ENCODE measurements at regions not wholly inside any gene's neighbourhood (a gene's known extent, or its start where the extent isn't known, plus 50 kb on each side); places are given as distances from the start of the nearest gene placed in this dataset.
"Not testable (repeated sequence)": the region's sequence is repeated elsewhere in the genome, so short reads cannot be mapped to it uniquely, and the experiment has no call there.

GRCh38 chr1:191065771-191066170, 588.1 kb upstream of the BRINP3 start:
- Histone ChIP-seq H3K27ac (ENCODE audit: low read length) (no peak overlapping the region), H3K36me3 (replicated peaks; ENCODE audit: low read depth, low read length) (no peaks in the 10 kb centered on the region), H3K4me3 (ENCODE audit: low read length) (no peak overlapping the region), H4K20me1 (ENCODE audit: insufficient read depth, low read length) (no peaks in the 10 kb centered on the region), H3K4me1 (ENCODE audit: low read length) (no peaks in the 10 kb centered on the region), H3K4me2 (ENCODE audit: low read length) (no peak overlapping the region), H3K79me2 (ENCODE audit: low read length) (no peaks in the 10 kb centered on the region), H3K9me3 (ENCODE audit: insufficient read depth, low read length) (no peaks in the 10 kb centered on the region), H3K9ac (ENCODE audit: low read length) (no peak overlapping the region), H2AFZ (ENCODE audit: low read depth, low read length) (no peak overlapping the region), H3K27me3 (ENCODE audit: low read depth, low read length) (no peaks in the 10 kb centered on the region)
- TF ChIP-seq EZH2phosphoT487 (IDR thresholded peaks at IDR 0.05; ENCODE audit: low read depth) (no peak), CTCF (IDR thresholded peaks at IDR 0.05; ENCODE audit: low read depth, low read length) (no peak)

- H3K36me3 ChIP-seq (replicated peaks; ENCODE audit: low read depth, low read length): no peaks in the 10 kb centered on the region
- H3K27ac ChIP-seq (ENCODE audit: low read length): no peak overlapping the region
- TF ChIP-seq EZH2phosphoT487 (IDR thresholded peaks at IDR 0.05; ENCODE audit: low read depth): no peak
- no peak for TF ChIP-seq CTCF (IDR thresholded peaks at IDR 0.05; ENCODE audit: low read depth, low read length)
- H2AFZ ChIP-seq (ENCODE audit: low read depth, low read length): no peak overlapping the region
- H3K4me3 ChIP-seq (ENCODE audit: low read length): no peak overlapping the region
- H3K4me1 ChIP-seq (ENCODE audit: low read length): no peaks in the 10 kb centered on the region
- H3K79me2 ChIP-seq (ENCODE audit: low read length): no peaks in the 10 kb centered on the region
- H4K20me1 ChIP-seq (ENCODE audit: insufficient read depth, low read length): no peaks in the 10 kb centered on the region
- no peak overlapping the region for H3K4me2 ChIP-seq (ENCODE audit: low read length)
- H3K9ac ChIP-seq (ENCODE audit: low read length): no peak overlapping the region
- no peaks in the 10 kb centered on the region for H3K9me3 ChIP-seq (ENCODE audit: insufficient read depth, low read length)
- H3K27me3 ChIP-seq (ENCODE audit: low read depth, low read length): no peaks in the 10 kb centered on the region
Measured at GRCh38 chr1:191074881-191075280, 597.2 kb upstream of the BRINP3 start.

GRCh38 chr1:191083090-191083489, 605.4 kb upstream of the BRINP3 start:
- H2AFZ ChIP-seq (ENCODE audit: low read depth, low read length); H3K9ac ChIP-seq (ENCODE audit: low read length); H4K20me1 ChIP-seq (ENCODE audit: insufficient read depth, low read length); H3K27me3 ChIP-seq (ENCODE audit: low read depth, low read length); H3K4me3 ChIP-seq (ENCODE audit: low read length); H3K79me2 ChIP-seq (ENCODE audit: low read length); H3K4me2 ChIP-seq (ENCODE audit: low read length); H3K27ac ChIP-seq (ENCODE audit: low read length); H3K36me3 ChIP-seq (replicated peaks; ENCODE audit: low read depth, low read length); H3K4me1 ChIP-seq (ENCODE audit: low read length); H3K9me3 ChIP-seq (ENCODE audit: insufficient read depth, low read length): not testable (repeated sequence)

- Histone ChIP-seq H3K36me3 (replicated peaks; ENCODE audit: low read depth, low read length) (no peaks in the 10 kb centered on the region), H3K4me2 (ENCODE audit: low read length) (no peak overlapping the region), H3K27me3 (ENCODE audit: low read depth, low read length) (no peaks in the 10 kb centered on the region), H3K9me3 (ENCODE audit: insufficient read depth, low read length) (no peaks in the 10 kb centered on the region), H3K9ac (ENCODE audit: low read length) (no peak overlapping the region), H3K4me1 (ENCODE audit: low read length) (no peaks in the 10 kb centered on the region), H4K20me1 (ENCODE audit: insufficient read depth, low read length) (no peaks in the 10 kb centered on the region), H3K79me2 (ENCODE audit: low read length) (no peaks in the 10 kb centered on the region), H3K27ac (ENCODE audit: low read length) (no peak overlapping the region), H3K4me3 (ENCODE audit: low read length) (no peak overlapping the region), H2AFZ (ENCODE audit: low read depth, low read length) (no peak overlapping the region)
- TF ChIP-seq CTCF (IDR thresholded peaks at IDR 0.05; ENCODE audit: low read depth, low read length) (no peak), EZH2phosphoT487 (IDR thresholded peaks at IDR 0.05; ENCODE audit: low read depth) (no peak)
Measured at GRCh38 chr1:191085121-191085520, 607.5 kb upstream of the BRINP3 start.

- H3K27me3 ChIP-seq (ENCODE audit: low read depth, low read length): no peaks in the 10 kb centered on the region
- H3K4me3 ChIP-seq (ENCODE audit: low read length): no peak overlapping the region
- H3K9ac ChIP-seq (ENCODE audit: low read length): no peak overlapping the region
- no peaks in the 10 kb centered on the region for H3K9me3 ChIP-seq (ENCODE audit: insufficient read depth, low read length)
- no peak overlapping the region for H3K27ac ChIP-seq (ENCODE audit: low read length)
- no peaks in the 10 kb centered on the region for H3K36me3 ChIP-seq (replicated peaks; ENCODE audit: low read depth, low read length)
- H4K20me1 ChIP-seq (ENCODE audit: insufficient read depth, low read length): no peaks in the 10 kb centered on the region
- no peak overlapping the region for H2AFZ ChIP-seq (ENCODE audit: low read depth, low read length)
- H3K4me2 ChIP-seq (ENCODE audit: low read length): no peak overlapping the region
- no peaks in the 10 kb centered on the region for H3K79me2 ChIP-seq (ENCODE audit: low read length)
- TF ChIP-seq EZH2phosphoT487 (IDR thresholded peaks at IDR 0.05; ENCODE audit: low read depth): no peak
- TF ChIP-seq CTCF (IDR thresholded peaks at IDR 0.05; ENCODE audit: low read depth, low read length): no peak
- no peaks in the 10 kb centered on the region for H3K4me1 ChIP-seq (ENCODE audit: low read length)
Measured at GRCh38 chr1:191086910-191087309, 609.2 kb upstream of the BRINP3 start.
